ENCODE measurements at regions not wholly inside any gene's neighbourhood (a gene's known extent, or its start where the extent isn't known, plus 50 kb on each side); places are given as distances from the start of the nearest gene placed in this dataset.

GRCh38 chr16:65308506-65308905 lies 186.6 kb upstream of the CDH11 start:
- TF ChIP-seq TCF7L2 (IDR thresholded peaks at IDR 0.05; ENCODE audit: borderline replicate concordance, extremely low read depth, insufficient read depth, insufficient read length) (no peak), FOSL1 (IDR thresholded peaks at IDR 0.05; ENCODE audit: low read depth) (no peak), RAD21 (IDR thresholded peaks at IDR 0.05; ENCODE audit: low read depth) (no peak), SIN3A (IDR thresholded peaks at IDR 0.05; ENCODE audit: low read depth) (no peak), CTCF (IDR thresholded peaks at IDR 0.05 in 2 of 3, conservative IDR thresholded peaks at IDR 0.05 in 1 of 3; ENCODE audit: borderline replicate concordance in 1 of 3, insufficient read depth in 1 of 3, low read depth in 2 of 3, low read length in 2 of 3) (no peak), YY1 (IDR thresholded peaks at IDR 0.05; ENCODE audit: extremely low read depth, insufficient replicate concordance, low read depth, low read length) (no peak), POLR2A (IDR thresholded peaks at IDR 0.05; ENCODE audit: borderline replicate concordance, extremely low read depth, insufficient read depth, insufficient read length) (no peak), EZH2 (IDR thresholded peaks at IDR 0.05) (no peak)
